ENCODE measurements at regions not wholly inside any gene's neighbourhood (a gene's known extent, or its start where the extent isn't known, plus 50 kb on each side); places are given as distances from the start of the nearest gene placed in this dataset.

DNA sequence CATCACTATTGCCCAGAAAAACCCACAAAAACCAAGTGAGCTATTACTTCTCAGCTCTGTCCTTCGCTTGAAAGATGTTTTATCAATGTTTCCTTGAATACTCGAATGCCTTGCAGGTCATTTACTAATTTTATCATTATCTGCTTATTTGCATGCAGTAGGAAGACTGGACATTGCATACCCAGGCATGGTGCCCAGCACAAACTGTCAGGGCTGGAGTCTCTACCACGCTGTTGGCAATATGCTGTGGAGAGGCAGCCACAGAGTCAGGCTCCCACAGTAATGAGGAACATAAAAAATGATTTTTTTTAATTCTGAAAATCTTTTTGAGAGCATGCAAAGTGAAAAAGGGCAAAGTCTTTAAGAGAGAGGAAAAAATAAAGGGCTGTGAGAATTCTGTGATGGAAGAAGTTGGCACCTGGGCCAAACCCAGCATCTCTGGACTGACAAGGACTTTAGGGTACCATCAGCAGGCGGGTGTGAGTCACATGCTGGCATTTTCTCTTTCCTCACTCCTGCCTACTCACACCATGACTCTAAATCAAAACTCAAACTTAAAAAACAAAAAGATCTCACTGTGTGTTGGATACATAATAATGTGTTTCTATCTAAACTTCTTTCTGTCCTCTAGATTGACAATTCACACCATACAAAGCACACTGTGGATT is 709.8 kb upstream of the FANCL start:
- no peaks in the 10 kb centered on the region for H3K27me3 ChIP-seq (ENCODE audit: insufficient read depth in 3 of 3, low read length in 2 of 3)
- no peaks in the 10 kb centered on the region for H3K36me3 ChIP-seq (ENCODE audit: insufficient read depth in 1 of 2, low read depth in 1 of 2)
- intact Hi-C loops (cut with DNase I), result no loop called here
- H3K9me3 ChIP-seq, result no peaks in the 10 kb centered on the region
- no peak overlapping the region for H3K4me3 ChIP-seq
- no peaks in the 10 kb centered on the region for H3K4me1 ChIP-seq
- TF ChIP-seq, protein P1, sequence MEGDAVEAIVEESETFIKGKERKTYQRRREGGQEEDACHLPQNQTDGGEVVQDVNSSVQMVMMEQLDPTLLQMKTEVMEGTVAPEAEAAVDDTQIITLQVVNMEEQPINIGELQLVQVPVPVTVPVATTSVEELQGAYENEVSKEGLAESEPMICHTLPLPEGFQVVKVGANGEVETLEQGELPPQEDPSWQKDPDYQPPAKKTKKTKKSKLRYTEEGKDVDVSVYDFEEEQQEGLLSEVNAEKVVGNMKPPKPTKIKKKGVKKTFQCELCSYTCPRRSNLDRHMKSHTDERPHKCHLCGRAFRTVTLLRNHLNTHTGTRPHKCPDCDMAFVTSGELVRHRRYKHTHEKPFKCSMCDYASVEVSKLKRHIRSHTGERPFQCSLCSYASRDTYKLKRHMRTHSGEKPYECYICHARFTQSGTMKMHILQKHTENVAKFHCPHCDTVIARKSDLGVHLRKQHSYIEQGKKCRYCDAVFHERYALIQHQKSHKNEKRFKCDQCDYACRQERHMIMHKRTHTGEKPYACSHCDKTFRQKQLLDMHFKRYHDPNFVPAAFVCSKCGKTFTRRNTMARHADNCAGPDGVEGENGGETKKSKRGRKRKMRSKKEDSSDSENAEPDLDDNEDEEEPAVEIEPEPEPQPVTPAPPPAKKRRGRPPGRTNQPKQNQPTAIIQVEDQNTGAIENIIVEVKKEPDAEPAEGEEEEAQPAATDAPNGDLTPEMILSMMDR (IDR thresholded peaks at IDR 0.05), result no peak
- WGBS, 3 donors, result 74 to 80% (median 77%) methylated on average over 4 of the region's 4 CpGs
- DNase-seq, result no peak
- H3K27ac ChIP-seq, result no peak overlapping the region
- ATAC-seq, result no peak

DNA sequence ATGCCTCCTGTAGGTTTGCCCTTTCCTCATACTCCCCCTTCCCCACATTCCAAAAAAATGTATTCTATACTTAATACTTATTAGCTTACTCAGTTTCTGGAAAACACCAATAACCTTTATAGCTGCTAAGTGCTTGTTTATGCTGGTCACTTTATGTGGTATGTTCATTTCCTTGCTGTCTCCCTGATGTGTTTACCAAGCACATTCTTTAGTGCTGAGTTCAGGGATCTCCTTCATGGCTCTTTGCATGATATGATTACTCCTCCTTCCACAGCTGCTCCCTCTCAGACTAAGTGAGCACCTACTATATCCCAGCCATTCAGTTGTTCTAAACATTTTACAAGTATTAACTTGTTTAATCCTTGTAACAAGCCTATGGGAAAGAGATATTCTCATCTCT is 698.3 kb upstream of the FANCL start:
- no peak for ATAC-seq
- intact Hi-C loops (cut with DNase I), result no loop called here
- H3K27me3 ChIP-seq (ENCODE audit: insufficient read depth in 3 of 3, low read length in 2 of 3), result no peaks in the 10 kb centered on the region

DNA sequence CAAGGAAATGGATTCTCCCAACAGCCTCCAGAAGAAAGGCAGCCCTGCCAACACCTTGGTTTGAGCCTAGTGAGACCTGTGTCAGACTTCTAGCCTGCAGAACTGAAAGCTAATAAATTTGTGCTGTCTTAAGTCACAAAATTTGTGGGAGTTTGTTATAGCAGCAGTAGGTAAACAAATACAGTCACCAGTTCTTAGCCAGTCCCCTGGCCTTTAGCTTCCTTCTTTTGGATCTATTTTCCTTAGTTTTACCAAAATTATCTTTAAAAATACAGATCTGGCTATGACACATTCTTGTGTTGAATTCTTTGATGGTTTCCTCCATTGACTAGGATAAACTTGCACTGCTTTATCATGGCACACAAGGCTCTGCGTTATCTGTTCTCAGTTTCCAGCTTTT is 697.9 kb upstream of the FANCL start:
- DNase-seq (no peak), ATAC-seq (no peak)
- Histone ChIP-seq H3K9me3 (no peaks in the 10 kb centered on the region), H3K27me3 (ENCODE audit: insufficient read depth in 3 of 3, low read length in 2 of 3) (no peaks in the 10 kb centered on the region), H3K4me3 (no peak overlapping the region), H3K4me1 (no peaks in the 10 kb centered on the region), H3K36me3 (ENCODE audit: insufficient read depth in 1 of 2, low read depth in 1 of 2) (no peaks in the 10 kb centered on the region), H3K27ac (no peak overlapping the region)
- 88 to 96% (median 92%) methylated on average over 1 of the region's 1 CpG for WGBS, 3 donors
- TF ChIP-seq, protein P1 (IDR thresholded peaks at IDR 0.05), result no peak
- intact Hi-C loops (cut with DNase I), result no loop called here

More for the DNA sequence above, 698.3 kb upstream of the FANCL start:
- TF ChIP-seq, protein P1 (IDR thresholded peaks at IDR 0.05), result no peak
- H3K4me1 ChIP-seq, result no peaks in the 10 kb centered on the region
- no peaks in the 10 kb centered on the region for H3K9me3 ChIP-seq
- no peak for DNase-seq
- H3K27ac ChIP-seq, result no peak overlapping the region
- no peaks in the 10 kb centered on the region for H3K36me3 ChIP-seq (ENCODE audit: insufficient read depth in 1 of 2, low read depth in 1 of 2)
- no peak overlapping the region for H3K4me3 ChIP-seq

DNA sequence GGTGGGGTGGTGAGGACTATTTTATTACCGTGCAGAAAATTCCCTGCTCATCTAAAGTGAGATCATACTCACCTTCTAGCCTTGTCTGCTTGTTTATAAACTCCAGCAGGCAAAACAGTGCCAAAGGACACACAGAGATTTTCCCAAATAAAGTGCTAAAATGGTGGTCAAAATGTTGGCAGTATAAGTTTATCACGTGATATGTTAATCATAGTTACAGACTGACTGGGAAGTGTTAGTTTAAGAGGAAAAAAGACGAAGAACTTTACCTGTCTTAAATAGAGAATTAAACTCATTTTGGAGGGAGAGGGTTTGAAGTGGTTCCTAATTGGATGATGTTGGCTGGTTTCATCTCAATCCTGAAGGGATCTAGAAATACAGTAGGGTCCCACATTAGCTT is 691.7 kb upstream of the FANCL start:
- Histone ChIP-seq H3K4me1 (no peaks in the 10 kb centered on the region), H3K27me3 (ENCODE audit: insufficient read depth in 3 of 3, low read length in 2 of 3) (no peaks in the 10 kb centered on the region), H3K4me3 (no peak overlapping the region), H3K27ac (no peak overlapping the region), H3K9me3 (no peaks in the 10 kb centered on the region), H3K36me3 (ENCODE audit: insufficient read depth in 1 of 2, low read depth in 1 of 2) (no peaks in the 10 kb centered on the region)
- TF ChIP-seq, protein P1 (IDR thresholded peaks at IDR 0.05), result no peak
- ATAC-seq, result no peak
- WGBS, 3 donors, result 67 to 88% (median 85%) methylated on average over 3 of the region's 3 CpGs
- intact Hi-C loops (cut with DNase I), result no loop called here
- DNase-seq, result no peak

GRCh38 chr2:58930537-58930936 is 689.4 kb upstream of the FANCL start:
- WGBS, 3 donors, result 80 to 82% (median 82%) methylated on average over 5 of the region's 5 CpGs
- intact Hi-C loops (cut with DNase I), result no loop called here
- no peak for DNase-seq

More at GRCh38 chr2:58930537-58930936, 689.4 kb upstream of the FANCL start:
- H3K9me3 ChIP-seq, result no peaks in the 10 kb centered on the region
- no peak for ATAC-seq
- no peaks in the 10 kb centered on the region for H3K27me3 ChIP-seq (ENCODE audit: insufficient read depth in 3 of 3, low read length in 2 of 3)
- no peak overlapping the region for H3K27ac ChIP-seq
- TF ChIP-seq, protein P1 (IDR thresholded peaks at IDR 0.05), result no peak
- H3K4me3 ChIP-seq, result no peak overlapping the region
- H3K4me1 ChIP-seq, result no peaks in the 10 kb centered on the region
- H3K36me3 ChIP-seq (ENCODE audit: insufficient read depth in 1 of 2, low read depth in 1 of 2), result no peaks in the 10 kb centered on the region
